ENCODE measurements at regions not wholly inside any gene's neighbourhood (a gene's known extent, or its start where the extent isn't known, plus 50 kb on each side); places are given as distances from the start of the nearest gene placed in this dataset.

DNA sequence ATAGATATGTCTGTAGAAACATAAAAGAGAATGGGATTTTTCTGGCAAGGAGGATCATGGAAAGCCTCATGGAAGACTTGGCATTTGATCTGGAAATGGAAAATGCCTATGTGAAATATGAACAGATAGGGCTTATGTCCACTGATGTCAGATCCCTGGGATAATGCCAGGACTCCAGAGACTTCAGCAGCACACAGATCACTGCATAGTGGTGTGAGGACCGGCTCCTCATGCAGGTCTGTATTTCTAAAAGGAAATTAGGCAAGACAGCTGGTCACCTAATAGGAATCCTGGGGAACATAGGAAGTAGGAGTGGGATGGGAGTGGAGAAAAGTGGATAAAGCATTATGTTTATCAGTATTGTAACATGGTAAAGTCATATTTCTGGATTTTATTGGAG lies 56.8 kb upstream of the IPO9 start:
- DNase-seq (ENCODE audit: low read depth) = no peak

- no peak for DNase-seq (ENCODE audit: low read depth)
Observed at GRCh38 chr1:201773764-201774163, 55.2 kb upstream of the IPO9 start.

DNA sequence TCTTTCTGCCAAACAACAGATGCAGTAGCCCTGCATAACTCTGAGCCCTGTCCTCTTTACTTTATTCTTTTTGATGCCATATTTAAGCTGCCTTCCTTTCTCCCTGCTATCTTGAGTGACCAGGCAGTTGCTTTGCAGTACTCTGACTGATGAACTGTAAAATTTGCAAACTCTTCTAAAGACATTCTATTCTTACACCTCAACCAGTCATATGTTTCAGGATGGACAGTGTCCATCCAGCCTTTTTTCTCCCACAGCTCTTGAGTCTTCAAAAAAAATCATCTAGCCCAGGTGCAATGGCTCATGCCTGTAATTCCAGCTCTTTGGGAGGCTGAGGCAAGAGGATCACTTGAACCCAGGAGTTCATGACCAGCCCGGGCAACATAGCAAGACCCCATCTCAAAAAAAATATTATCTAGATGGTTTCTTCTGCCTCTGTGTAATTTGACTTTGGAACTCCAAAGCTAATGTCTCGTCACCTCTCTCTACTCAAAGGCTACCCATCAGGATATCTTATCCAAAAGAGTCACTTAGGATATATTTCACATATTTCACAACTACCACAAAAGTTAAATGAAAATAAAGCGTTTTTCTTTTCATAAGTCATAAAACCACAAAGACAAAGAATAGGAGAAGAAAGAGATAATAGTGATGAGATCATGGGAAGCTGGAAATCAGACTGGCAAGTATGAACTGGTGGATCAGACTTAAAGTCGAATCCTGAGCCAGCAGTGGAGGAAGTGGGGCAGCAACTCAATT lies 54.6 kb upstream of the IPO9 start:
- no peak for DNase-seq (ENCODE audit: low read depth)

DNA sequence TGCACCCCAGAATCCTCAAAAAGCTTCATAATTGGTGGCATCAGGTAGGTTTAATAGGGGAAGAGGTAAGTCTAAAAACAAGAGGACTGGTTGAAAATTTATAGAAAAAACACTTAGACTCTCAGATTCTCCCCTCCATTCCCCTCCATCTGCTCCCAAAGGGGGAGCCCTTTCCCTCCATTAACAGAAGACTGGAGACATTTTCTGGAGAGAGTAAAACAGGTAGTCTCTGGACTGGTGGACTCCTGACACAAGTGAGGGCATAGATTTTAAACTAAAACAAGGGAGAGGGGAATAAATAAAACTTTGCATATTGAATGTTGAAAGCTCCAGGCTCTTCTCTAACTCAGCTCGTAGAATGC lies 54.0 kb upstream of the IPO9 start:
- no peak for DNase-seq (ENCODE audit: low read depth)

DNA sequence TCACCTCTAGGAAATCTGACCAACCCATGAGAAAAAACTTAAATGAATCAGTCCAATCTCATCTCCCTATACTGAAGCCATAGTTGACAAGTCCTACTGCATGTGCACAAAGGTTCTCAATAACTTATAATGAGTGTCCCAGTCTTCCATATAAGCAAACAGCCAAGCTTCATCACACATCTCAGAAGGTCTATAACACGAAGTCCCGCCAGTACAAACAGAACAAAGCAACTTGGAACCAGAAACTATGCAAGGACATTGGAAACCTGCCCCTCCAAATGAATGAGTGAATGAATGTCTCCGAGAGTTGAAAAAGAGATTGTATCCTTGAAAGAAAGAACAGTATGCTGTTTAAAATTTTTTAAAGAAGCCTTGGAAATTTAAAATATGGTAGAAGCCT lies 53.6 kb upstream of the IPO9 start:
- DNase-seq (ENCODE audit: low read depth) = no peak

DNA sequence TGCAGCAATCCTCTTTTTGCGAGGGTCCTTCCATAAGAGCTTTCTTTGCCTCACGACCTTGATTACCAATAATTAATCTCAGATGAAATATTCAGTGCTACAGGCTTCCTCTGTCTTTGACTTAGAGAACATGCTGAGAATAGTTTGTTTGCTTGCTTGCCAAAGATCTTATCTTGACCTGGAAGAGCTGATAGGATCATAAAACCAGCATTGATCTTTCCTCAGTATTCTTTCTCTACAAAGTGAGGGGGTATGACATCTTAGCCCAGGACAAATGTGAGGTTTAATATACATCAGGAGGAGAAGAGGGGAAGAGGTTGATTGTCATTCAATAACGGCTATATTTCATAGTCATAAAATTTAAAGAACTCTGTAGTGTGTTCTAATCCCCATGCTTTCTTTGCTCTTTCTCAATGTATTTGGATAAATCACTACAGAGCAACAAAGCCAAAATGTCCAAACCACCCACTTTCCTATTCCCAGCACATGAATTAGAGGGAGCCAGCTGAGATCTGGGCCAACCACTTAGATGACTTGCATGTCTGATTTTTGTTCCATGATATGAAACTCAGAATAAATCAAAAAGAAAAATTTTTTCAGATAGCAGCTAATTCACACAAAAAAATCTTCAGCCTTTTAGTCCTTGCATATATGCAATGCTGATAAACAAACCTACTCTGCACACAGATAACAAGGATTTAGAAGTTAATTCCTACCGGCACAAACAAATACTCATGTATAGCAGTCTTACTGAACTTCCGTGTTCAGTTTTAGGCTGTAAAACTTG lies 50.5 kb upstream of the IPO9 start:
- DNase-seq (ENCODE audit: low read depth) = no peak
